Activated CD8-positive, alpha-beta memory T cell treated with anti-CD3 and anti-CD28 coated beads for 4 hours (primary cell): ENCODE measurements at regions not wholly inside any gene's neighbourhood (a gene's known extent, or its start where the extent isn't known, plus 50 kb on each side); places are given as distances from the start of the nearest gene placed in this dataset.
"Not testable (repeated sequence)": the region's sequence is repeated elsewhere in the genome, so short reads cannot be mapped to it uniquely, and the experiment has no call there.

Experiments used
- DNase-seq, 2 donors: peaks; one replicate each; pipeline ENCODE4 v3.0.0-alpha.2; 2020; ENCODE audit warnings: low read depth in 2 of 2

- DNase-seq, result no peak
Observed at GRCh38 chr20:40073535-40074111, 615.4 kb downstream of the MAFB start.

GRCh38 chr20:40072907-40073306 is 616.1 kb downstream of the MAFB start:
- no peak for DNase-seq

GRCh38 chr20:40056171-40056570 is 632.9 kb downstream of the MAFB start:
- DNase-seq, result no peak

GRCh38 chr20:40055711-40056110 is 633.3 kb downstream of the MAFB start:
- DNase-seq, result no peak

GRCh38 chr20:40054311-40054710 is 634.7 kb downstream of the MAFB start:
- DNase-seq, result no peak

- no peak for DNase-seq
Observed at GRCh38 chr20:40050596-40050995, 638.4 kb downstream of the MAFB start.

GRCh38 chr20:40049854-40050253 is 639.2 kb downstream of the MAFB start:
- no peak for DNase-seq

GRCh38 chr20:40046703-40047102 is 642.3 kb downstream of the MAFB start:
- no peak for DNase-seq

GRCh38 chr20:40037511-40037910 is 651.5 kb downstream of the MAFB start:
- no peak for DNase-seq

- no peak for DNase-seq
Observed at GRCh38 chr20:40029589-40029988, 659.4 kb downstream of the MAFB start.

GRCh38 chr20:40019510-40019909 is 669.5 kb downstream of the MAFB start:
- DNase-seq, result no peak

- DNase-seq, result no peak
Observed at GRCh38 chr20:40017765-40018164, 671.3 kb downstream of the MAFB start.

GRCh38 chr20:40016890-40017289 is 672.1 kb downstream of the MAFB start:
- DNase-seq, result no peak

- DNase-seq, result no peak
Observed at GRCh38 chr20:40016392-40016791, 672.6 kb downstream of the MAFB start.

GRCh38 chr20:40012026-40012425 is 677.0 kb downstream of the MAFB start:
- not testable (repeated sequence) for DNase-seq

DNA sequence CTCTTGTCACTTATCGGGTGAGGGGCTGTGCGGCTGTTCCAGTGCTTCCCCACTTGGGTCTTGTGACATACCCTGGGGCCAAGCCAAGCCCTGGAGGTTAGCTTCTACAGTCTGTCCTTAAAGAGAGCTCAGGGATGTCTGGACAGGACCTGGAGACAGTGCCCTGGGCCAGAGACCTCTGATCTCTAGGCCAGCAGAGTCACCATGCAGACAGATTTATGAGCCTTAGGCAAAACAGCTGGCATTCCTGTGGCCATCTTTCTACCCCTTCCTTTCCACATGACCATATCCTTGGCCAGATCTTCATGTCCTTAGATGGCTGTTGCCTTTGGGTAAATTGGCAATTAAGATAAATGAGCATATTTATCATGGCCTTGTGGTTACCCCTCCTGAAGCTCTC is 678.6 kb downstream of the MAFB start:
- DNase-seq, result no peak

GRCh38 chr20:40009542-40009941 is 679.5 kb downstream of the MAFB start:
- DNase-seq, result no peak

DNA sequence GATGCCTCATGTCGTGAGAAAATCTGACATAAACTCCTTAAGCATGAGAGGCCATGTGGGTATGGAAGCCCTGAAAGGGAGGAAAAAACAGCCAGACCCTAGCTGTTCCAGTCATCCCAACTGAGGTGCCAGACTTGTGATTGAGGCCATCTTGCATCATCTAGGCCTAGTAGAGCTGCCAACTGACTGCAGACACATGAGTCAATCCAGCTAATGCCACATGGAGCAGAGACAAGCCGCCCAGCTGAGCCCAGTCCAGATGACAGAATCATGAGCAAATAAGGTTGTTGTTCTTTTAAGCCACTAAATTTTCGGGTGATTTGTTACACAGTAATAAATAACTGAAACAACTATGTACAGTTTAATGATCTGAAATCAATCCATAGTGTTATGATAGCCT is 680.9 kb downstream of the MAFB start:
- no peak for DNase-seq

DNA sequence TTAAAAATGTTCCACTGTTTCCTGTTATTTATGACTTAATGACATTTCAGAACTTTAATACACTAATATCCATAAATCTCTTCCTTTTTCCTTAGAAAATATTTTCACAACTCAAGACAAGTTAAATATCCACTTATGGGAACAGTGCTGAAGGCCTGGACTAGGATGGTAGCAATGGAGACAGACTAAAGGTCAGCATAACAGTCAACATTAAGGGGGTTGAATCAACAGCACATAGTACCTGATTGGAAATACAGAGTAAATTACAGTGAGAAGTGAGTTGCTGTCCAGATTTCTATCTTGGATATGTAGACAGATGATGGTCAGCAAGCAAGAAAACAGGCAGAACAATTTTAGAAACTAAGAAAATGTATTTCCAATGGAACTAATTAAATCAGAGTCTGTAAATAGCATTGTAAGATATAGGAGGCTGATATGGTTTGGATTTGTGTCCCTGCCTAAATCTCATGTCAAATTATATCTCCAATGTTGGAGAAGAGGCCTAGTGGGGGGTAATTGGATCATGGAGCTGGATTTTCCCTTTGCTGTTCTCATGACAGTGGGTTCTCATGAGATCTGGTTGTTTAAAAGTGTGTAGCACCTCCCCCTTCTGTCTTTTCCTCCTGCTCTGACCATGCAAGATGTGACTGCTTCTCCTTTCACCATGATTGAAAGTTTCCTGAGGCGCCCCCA is 682.7 kb downstream of the MAFB start:
- no peak for DNase-seq

DNA sequence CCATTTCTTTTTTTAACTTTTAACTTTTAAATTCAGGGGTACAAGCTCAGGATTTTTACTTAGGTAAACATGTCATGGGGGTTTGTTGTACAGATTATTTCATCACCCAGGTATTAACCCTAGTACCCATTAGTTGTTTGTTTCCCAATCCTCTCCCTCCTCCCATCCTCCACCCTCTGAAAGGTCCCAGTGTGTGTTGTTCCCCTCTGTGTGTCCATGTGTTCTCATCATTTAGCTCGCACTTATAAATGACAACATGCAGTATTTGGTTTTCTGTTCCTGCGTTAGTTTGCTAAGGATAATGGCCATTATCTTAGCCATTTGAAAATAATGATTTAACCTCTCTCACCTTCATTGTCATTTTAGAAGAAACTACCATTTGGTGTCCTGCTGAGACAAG is 684.9 kb downstream of the MAFB start:
- DNase-seq, result not testable (repeated sequence)

- DNase-seq, result no peak
Observed at GRCh38 chr20:39993742-39994141, 695.3 kb downstream of the MAFB start.

- no peak for DNase-seq
Observed at GRCh38 chr20:39990692-39991091, 698.3 kb downstream of the MAFB start.

DNA sequence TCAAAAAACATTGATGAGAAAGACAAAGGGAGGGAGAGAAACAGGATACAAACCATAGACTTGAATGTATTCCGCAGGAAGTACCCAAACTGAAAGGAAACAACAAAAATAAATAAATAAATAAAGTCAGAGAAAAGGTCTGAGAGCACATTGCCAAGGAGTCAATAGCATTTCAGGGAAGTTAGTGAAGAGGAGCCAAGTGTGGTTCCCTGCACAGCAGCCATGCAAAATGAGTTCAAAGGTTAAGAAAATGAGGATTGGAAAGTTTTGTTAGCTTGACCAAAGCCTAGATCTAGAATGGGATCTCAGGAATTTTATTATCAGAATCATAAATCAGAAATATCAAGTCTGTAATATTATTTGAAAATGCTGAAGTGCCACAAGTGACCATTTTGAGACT is 700.0 kb downstream of the MAFB start:
- no peak for DNase-seq
